HG02623 (cell line): ENCODE measurements at regions not wholly inside any gene's neighbourhood (a gene's known extent, or its start where the extent isn't known, plus 50 kb on each side); places are given as distances from the start of the nearest gene placed in this dataset.
"Not testable (repeated sequence)": the region's sequence is repeated elsewhere in the genome, so short reads cannot be mapped to it uniquely, and the experiment has no call there.

Experiments
- ATAC-seq: cut with Tn5 transposase; IDR thresholded peaks from one replicate; pipeline ENCODE4 v1.9.1; 2021; ENCODE audit warnings: moderate library complexity; ENCODE audit not compliant: unreplicated experiment

- ATAC-seq, result no peak
Measured at GRCh38 chr5:87183896-87184295, 83.8 kb upstream of the RASA1 start.

- ATAC-seq, result no peak
Measured at GRCh38 chr5:87184605-87185004, 83.1 kb upstream of the RASA1 start.

GRCh38 chr5:87185838-87186237 lies 81.8 kb upstream of the RASA1 start:
- ATAC-seq, result no peak

- no peak for ATAC-seq
Measured at GRCh38 chr5:87188391-87188790, 79.3 kb upstream of the RASA1 start.

GRCh38 chr5:87190041-87190440 lies 77.6 kb upstream of the RASA1 start:
- ATAC-seq, result no peak

GRCh38 chr5:87190687-87191086 lies 77.0 kb upstream of the RASA1 start:
- ATAC-seq, result peak; percentile 59

- no peak for ATAC-seq
Measured at GRCh38 chr5:87191645-87192044, 76.0 kb upstream of the RASA1 start.

GRCh38 chr5:87195104-87195591 lies 72.5 kb upstream of the RASA1 start:
- no peak for ATAC-seq

GRCh38 chr5:87195616-87196015 lies 72.1 kb upstream of the RASA1 start:
- ATAC-seq, result no peak

GRCh38 chr5:87198010-87198409 lies 69.7 kb upstream of the RASA1 start:
- ATAC-seq, result no peak

- ATAC-seq, result not testable (repeated sequence)
Measured at GRCh38 chr5:87199246-87199645, 68.4 kb upstream of the RASA1 start.

- ATAC-seq, result not testable (repeated sequence)
Measured at GRCh38 chr5:87199704-87200103, 68.0 kb upstream of the RASA1 start.

- ATAC-seq, result no peak
Measured at GRCh38 chr5:87210076-87210475, 57.6 kb upstream of the RASA1 start.

- no peak for ATAC-seq
Measured at GRCh38 chr5:87210743-87211142, 56.9 kb upstream of the RASA1 start.

- no peak for ATAC-seq
Measured at GRCh38 chr5:87211676-87212075, 56.0 kb upstream of the RASA1 start.

- not testable (repeated sequence) for ATAC-seq
Measured at GRCh38 chr5:87212183-87212582, 55.5 kb upstream of the RASA1 start.

- ATAC-seq, result not testable (repeated sequence)
Measured at GRCh38 chr5:87217480-87217879, 50.2 kb upstream of the RASA1 start.
